T-helper 1 cell (primary cell): ENCODE measurements at regions not wholly inside any gene's neighbourhood (a gene's known extent, or its start where the extent isn't known, plus 50 kb on each side); places are given as distances from the start of the nearest gene placed in this dataset.

Experiments
- DNase-seq, 5 donors: peaks; one replicate each; pipeline ENCODE4 v3.0.0-alpha.2; 2012 to 2020

DNA sequence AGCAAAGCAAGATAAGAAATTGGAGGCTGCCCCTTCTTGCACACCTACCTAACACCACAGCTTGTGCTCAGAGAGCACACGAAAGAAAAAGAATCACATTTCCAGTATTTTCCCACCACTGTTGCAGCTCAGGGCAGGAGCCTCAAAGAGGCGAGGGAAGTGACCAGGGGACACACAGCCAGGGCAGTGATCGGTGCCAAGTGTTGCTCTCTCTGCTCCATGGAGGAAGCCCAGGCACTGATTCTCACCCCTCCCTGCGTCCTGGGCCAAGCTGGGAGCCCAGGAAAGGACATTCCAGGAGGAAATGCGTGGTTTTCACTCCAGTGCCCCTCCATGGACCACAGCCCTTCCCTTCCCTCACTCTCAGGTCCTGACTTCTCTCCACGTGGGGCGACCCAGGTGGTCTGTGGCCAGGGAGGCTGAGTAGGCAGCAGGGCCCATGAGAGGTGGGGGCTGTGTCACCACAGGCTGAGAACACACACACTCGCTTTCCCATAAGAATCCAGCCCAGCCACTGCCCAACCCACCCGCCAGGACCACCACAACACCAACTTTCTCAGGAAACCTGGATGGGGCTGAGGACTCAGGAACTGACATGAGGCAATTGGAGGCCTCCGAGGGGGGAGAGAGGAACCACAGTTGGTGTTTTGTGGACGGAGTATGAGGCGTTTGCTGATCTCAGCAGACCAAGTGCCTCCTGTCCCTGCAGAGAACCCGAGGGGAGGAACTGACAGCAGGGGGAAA is 81.7 kb upstream of the MAFB start:
- DNase-seq, result no peak

DNA sequence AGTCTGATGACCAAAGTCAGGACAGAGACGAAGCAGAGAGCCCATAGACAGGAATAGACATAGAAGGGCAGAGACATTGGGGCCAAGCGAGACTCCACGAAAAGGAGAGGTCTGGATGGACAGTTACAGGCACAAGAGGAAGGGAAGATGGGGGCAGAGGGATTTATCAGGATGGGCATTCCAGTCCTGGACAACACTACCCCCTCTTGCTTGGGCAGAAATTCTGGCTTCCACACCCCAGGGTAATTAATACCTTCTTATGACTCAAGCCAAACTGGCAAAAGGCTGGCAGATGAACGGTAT is 82.2 kb upstream of the MAFB start:
- DNase-seq, result no peak

DNA sequence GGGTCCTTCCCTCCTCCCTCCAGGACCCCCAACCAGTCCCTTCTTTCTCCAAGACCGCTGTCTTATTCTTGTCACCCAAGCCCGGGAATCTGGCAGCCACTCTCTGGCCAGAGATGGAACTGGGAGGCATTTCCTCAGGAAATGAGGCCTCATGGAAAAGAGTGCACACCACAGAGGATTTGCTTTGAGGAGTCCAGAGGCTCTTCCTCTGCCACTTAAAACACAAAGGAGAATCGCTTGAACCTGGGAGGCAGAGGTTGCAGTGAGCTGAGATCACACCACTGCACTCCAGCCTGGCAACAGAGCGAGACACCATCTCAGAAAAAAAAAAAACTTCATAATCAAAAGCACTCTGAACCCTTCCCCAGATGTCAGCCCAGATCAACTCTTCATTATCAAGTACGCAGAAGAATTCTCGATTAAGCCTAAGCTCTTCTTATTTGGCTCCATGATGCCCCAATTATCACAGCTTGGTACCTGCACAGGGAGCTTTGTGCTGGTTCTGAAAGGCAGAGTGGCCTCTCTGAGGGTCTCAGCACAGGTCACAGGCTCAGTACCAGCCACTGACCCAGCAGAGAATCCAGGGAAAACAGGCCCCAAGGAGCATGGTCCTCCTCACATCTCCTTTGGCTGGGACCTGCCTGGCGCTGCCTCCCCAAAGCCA is 82.9 kb upstream of the MAFB start:
- no peak for DNase-seq

DNA sequence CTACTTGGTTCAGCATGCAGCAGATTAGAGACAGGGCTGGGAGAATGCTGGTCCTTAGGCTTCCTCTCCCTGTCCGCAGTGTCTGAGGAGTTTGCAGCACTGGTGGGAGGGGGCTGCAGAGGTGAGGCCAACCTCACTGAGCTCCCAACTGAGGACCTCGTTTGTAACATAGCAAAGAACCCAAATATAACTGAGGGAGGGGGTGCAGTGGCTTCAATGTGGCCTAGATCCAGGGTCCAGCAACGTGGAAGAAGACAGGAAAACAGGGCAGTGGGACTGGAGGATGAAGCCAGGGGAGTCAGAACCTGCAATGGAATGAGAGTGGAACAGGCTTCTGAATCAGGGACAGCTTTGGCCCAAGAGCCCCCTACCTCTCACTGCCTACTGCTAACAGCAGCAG is 84.3 kb upstream of the MAFB start:
- DNase-seq, result no peak

- DNase-seq, result no peak
Measured at GRCh38 chr20:40774252-40774651, 85.2 kb upstream of the MAFB start.

DNA sequence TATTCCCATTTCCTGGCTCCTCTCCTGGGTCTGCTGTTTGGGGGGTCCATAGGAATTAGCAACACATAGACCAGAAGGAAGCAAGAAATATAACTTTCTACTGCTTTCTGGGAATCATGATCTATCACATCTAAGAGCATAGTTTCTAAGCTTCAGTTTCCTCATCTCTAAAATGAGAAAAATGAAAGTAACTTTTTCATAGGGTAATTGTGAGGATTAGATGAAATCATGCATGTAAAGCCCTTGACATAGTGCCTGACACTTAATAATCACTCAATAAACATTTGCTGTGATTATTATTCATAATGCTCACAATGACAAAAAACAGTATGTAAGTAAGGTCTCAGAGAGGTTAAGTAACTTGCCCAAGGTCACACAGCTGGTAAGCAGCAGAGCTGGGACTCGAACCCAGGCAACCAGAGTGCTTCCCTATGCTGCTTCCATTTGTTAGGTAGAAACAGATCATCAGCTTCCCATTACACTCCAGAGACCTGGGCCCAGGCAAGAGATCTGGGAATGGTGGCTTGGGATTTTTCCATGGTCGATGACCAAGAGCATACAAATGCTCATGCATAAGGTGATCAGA is 86.6 kb upstream of the MAFB start:
- DNase-seq, result no peak

GRCh38 chr20:40776466-40777457 is 87.7 kb upstream of the MAFB start:
- DNase-seq, result no peak

DNA sequence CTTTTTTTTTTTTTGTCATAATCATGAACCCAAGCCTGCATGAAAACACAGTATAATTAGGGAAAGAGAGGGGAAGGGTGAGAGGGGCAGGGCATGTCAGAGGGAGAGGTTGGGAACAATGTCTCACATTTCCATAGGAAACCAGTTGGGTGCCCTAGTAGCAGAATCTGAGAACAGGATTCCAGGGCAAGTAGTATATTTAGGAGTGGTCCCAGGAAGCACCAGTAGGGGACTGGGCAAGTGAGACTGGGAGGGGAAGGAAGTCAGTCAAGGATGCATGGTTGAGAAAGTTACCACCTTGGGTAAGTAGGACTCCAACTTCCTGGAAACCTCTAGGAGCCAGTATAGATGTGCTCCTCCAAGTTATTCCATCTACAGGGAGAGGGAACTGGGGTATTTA is 88.6 kb upstream of the MAFB start:
- DNase-seq, result no peak

- DNase-seq, result no peak
Measured at GRCh38 chr20:40778894-40779496, 90.0 kb upstream of the MAFB start.

GRCh38 chr20:40781327-40782042 is 92.4 kb upstream of the MAFB start:
- DNase-seq, result no peak

DNA sequence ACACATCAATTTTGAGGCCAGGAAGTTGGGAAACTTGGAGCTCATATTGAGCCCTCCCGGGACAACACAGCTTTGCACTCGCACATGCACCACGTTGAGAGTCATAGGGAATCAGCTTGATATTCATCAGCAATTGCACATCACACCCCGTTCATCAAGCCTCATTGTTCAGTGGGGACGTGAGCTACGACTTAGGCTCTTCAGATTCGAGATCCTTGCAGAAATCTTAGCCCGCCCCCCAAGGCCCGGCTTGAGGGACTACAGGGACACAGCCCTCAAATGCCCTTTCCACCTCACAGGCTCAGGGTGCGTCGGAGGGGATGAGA is 93.0 kb upstream of the MAFB start:
- DNase-seq, result no peak

DNA sequence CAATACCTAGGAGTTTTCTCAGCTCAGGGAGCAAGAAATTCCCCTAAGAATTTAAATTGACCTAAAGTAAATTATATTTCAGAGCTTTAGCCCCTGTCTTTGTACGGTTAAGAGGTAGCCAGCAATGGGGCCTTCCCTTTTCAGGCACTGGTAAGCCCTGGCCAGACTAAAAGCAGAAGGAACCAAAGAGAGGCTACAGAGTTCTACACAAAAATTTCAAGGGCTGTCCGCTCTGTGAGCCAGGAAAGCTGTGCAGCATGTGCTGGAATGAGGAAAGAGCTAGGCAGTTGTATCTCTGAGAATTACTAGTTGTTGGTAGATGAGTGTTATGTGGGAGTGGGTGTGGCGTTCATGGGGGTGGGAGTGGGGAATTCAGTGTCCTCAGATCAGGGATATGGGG is 96.3 kb upstream of the MAFB start:
- no peak for DNase-seq

- no peak for DNase-seq
Measured at GRCh38 chr20:40786336-40786735, 97.3 kb upstream of the MAFB start.

GRCh38 chr20:40787941-40788340 is 98.9 kb upstream of the MAFB start:
- no peak for DNase-seq

GRCh38 chr20:40797425-40797824 is 108.4 kb upstream of the MAFB start:
- DNase-seq, result no peak

DNA sequence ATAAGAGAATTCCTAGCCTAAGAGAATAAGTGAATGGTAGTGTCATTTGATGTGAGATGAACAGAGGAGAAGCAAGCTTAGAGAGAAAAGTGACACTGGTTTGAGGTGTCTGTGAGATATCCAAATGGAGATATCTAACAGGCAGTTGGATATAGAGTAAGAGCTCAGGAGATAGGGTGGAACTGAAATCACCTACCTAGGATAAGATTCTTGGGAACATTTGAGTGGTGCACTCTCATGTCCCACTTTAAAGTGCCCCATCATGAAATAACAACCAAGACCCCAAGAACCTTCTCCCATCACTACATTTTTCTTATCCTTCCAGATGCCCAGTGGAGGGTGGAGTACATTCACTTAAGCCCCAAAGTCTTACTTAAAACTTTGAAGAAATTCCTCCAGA is 109.0 kb upstream of the MAFB start:
- DNase-seq, result no peak

DNA sequence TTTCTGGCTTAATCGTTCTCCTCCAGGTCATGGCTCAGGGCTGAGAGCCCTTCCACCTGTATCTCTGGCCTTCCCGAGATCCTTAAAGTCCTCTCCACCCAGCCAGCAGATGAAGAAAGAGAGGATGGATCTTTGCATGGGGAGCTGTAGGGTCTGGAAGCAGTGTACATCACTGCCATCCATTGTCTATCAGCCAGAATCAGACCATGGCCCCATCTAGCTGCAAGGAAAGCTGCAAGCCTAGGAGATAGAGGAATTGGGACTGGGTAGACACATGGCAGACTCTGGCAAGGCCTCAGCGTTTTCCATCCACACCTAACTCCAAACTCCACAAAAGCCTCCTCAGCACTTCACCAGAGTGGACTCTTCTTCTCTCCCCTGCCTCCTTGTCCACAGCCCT is 113.8 kb upstream of the MAFB start:
- DNase-seq, result no peak

DNA sequence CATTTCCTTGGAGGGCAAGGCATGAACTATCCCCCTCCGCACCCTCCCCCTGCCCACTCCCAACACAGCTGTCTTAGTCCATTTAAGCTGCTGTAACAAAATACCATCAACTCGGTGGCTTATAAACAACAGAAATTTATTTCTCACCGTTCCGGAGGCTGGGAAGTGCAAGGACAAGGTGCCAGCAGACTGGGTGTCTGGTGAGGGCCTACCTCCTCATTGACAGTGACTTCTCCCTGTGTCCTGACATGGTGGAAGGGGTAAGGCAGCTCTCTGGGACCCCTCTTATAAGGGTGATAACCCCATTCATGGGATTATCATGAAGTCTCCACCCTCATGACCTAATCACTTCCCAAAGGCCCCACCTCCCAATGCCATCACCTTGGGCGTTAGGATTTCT is 114.3 kb upstream of the MAFB start:
- no peak for DNase-seq

DNA sequence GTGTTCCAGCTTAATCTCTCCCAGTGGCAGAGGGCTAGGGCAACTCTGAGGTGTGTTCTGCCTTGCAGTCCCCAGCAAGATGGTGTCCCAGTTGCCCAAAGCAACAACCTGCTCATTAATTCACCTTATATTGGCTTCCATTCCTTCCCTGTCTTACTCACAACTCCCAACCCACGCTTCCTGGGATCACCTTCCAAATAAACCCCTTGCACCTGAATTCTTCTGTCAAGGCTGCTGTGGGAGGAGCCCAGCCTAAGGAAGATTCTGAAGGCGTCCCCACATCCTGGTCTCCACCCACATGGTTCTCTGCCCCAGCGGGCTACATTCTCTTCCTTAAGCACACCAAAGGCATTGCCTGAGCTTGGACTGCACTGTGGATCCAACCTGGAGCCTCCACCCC is 116.6 kb upstream of the MAFB start:
- no peak for DNase-seq

- no peak for DNase-seq
Measured at GRCh38 chr20:40806929-40807820, 118.1 kb upstream of the MAFB start.

DNA sequence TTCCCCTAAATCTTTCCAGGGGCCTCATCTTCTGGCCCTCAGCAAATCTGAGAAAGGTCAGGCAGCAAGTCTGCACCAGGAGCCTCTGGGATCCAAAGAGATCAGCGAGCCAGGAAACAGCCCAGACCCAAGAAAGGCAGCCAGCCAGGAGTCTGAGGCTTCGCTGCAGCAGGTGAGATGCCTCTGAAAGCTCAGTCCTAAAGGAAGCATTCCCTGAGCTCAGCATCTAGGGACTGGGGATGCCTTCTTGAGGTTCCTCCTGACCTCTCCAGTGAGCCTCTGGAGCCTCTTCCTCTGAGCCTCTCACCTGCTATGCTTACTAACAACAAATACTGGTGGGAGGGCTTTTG is 118.8 kb upstream of the MAFB start:
- no peak for DNase-seq
